H9 (cell line): ENCODE measurements at regions not wholly inside any gene's neighbourhood (a gene's known extent, or its start where the extent isn't known, plus 50 kb on each side); places are given as distances from the start of the nearest gene placed in this dataset.

Experiments used
- DNase-seq: peaks from one replicate; pipeline ENCODE4 v3.0.0-alpha.2; 2017
- H2AFZ ChIP-seq: one replicate; pipeline ENCODE4 v1.6.1; 2013; ENCODE audit warnings: mild to moderate bottlenecking, low read length, control low read depth, moderate library complexity
- H2AK5ac ChIP-seq: 2 replicates; pipeline ENCODE4 v1.6.1; 2013; ENCODE audit warnings: low read length, control low read depth, mixed read lengths; ENCODE audit not compliant: insufficient read length
- H2BK120ac ChIP-seq: one replicate; pipeline ENCODE4 v1.6.1; 2013; ENCODE audit warnings: low read depth, mild to moderate bottlenecking, low read length, control low read depth, inconsistent platforms; ENCODE audit not compliant: poor library complexity, severe bottlenecking
- H2BK12ac ChIP-seq: 2 replicates; pipeline ENCODE4 v1.6.1; 2013; ENCODE audit warnings: low read length, control low read depth, mixed read lengths, low read depth; ENCODE audit not compliant: insufficient read length
- H2BK15ac ChIP-seq: 2 replicates; pipeline ENCODE4 v1.6.1; 2013; ENCODE audit warnings: low read depth, low read length, control low read depth
- H2BK20ac ChIP-seq: one replicate; pipeline ENCODE4 v1.6.1; 2013; ENCODE audit warnings: low read depth, mild to moderate bottlenecking, low read length, control low read depth, inconsistent platforms; ENCODE audit not compliant: poor library complexity, severe bottlenecking
- H2BK5ac ChIP-seq: 2 replicates; pipeline ENCODE4 v1.6.1; 2013; ENCODE audit warnings: low read length, control low read depth, mixed read lengths; ENCODE audit not compliant: insufficient read length
- H3K14ac ChIP-seq: 2 replicates; pipeline ENCODE4 v1.6.1; 2013; ENCODE audit warnings: low read length, control low read depth; ENCODE audit not compliant: insufficient read depth
- H3K18ac ChIP-seq: 2 replicates; pipeline ENCODE4 v1.6.1; 2013; ENCODE audit warnings: low read depth, mild to moderate bottlenecking, mixed read lengths, low read length, control low read depth; ENCODE audit not compliant: insufficient read length
- H3K23ac ChIP-seq: 2 replicates; pipeline ENCODE4 v1.6.1; 2013; ENCODE audit warnings: low read length, control low read depth, mixed read lengths, low read depth; ENCODE audit not compliant: insufficient read length
- H3K23me2 ChIP-seq: 2 replicates; pipeline ENCODE4 v1.6.1; 2013; ENCODE audit warnings: low read depth, mild to moderate bottlenecking, mixed read lengths, low read length, control low read depth; ENCODE audit not compliant: insufficient read length, poor library complexity, severe bottlenecking
- H3K27ac ChIP-seq: 2 replicates; pipeline ENCODE4 v1.5.1; 2013; ENCODE audit warnings: low read length, control low read depth, mixed read lengths, low read depth; ENCODE audit not compliant: insufficient read length
- H3K27me3 ChIP-seq: 2 replicates; pipeline ENCODE4 v1.6.1; 2013; ENCODE audit warnings: low read length, control low read depth, inconsistent platforms; ENCODE audit not compliant: insufficient read depth
- H3K4ac ChIP-seq: 2 replicates; pipeline ENCODE4 v1.6.1; 2013; ENCODE audit warnings: low read depth, mild to moderate bottlenecking, control low read depth, inconsistent platforms, low read length, moderate library complexity
- H3K4me1 ChIP-seq: 2 replicates; pipeline ENCODE4 v1.6.1; 2013; ENCODE audit warnings: low read length, control low read depth, inconsistent platforms; ENCODE audit not compliant: insufficient read depth
- H3K4me2 ChIP-seq: 2 replicates; pipeline ENCODE4 v1.6.1; 2013; ENCODE audit warnings: low read length, control low read depth, mixed read lengths; ENCODE audit not compliant: insufficient read length, insufficient read depth
- H3K56ac ChIP-seq: 2 replicates; pipeline ENCODE4 v1.6.1; 2013; ENCODE audit warnings: low read depth, mild to moderate bottlenecking, mixed read lengths, low read length, control low read depth; ENCODE audit not compliant: insufficient read length
- H3K79me1 ChIP-seq: 2 replicates; pipeline ENCODE4 v1.6.1; 2013; ENCODE audit warnings: low read depth, mild to moderate bottlenecking, moderate library complexity, low read length, control low read depth, inconsistent platforms; ENCODE audit not compliant: insufficient read depth, poor library complexity, severe bottlenecking
- H3K79me2 ChIP-seq: 2 replicates; pipeline ENCODE4 v1.6.1; 2013; ENCODE audit warnings: low read length, control low read depth, inconsistent platforms; ENCODE audit not compliant: insufficient read depth
- H3K9ac ChIP-seq: 2 replicates; pipeline ENCODE4 v1.6.1; 2013; ENCODE audit warnings: low read length, control low read depth, mixed read lengths; ENCODE audit not compliant: insufficient read length; ENCODE audit errors: extremely low read depth
- H3K9me3 ChIP-seq: one replicate; pipeline ENCODE4 v1.6.1; 2013; ENCODE audit warnings: low read depth, low read length, inconsistent platforms; ENCODE audit not compliant: control insufficient read depth
- H3T11ph ChIP-seq: one replicate; pipeline ENCODE4 v1.6.1; 2013; ENCODE audit warnings: mild to moderate bottlenecking, low read length, control low read depth, inconsistent platforms
- H4K20me1 ChIP-seq: one replicate; pipeline ENCODE4 v1.6.1; 2013; ENCODE audit not compliant: control insufficient read depth, insufficient read length, insufficient read depth
- H4K5ac ChIP-seq: 2 replicates; pipeline ENCODE4 v1.6.1; 2013; ENCODE audit warnings: low read depth, mild to moderate bottlenecking, mixed read lengths, low read length, control low read depth; ENCODE audit not compliant: insufficient read length
- H4K8ac ChIP-seq: replicated peaks from 2 replicates; pipeline ENCODE4 v1.6.1; 2013; ENCODE audit warnings: low read length, control low read depth, mixed read lengths, low read depth; ENCODE audit not compliant: insufficient read length
- H4K91ac ChIP-seq: 2 replicates; pipeline ENCODE4 v1.6.1; 2013; ENCODE audit warnings: low read depth, mild to moderate bottlenecking, moderate library complexity, mixed read lengths, low read length, control low read depth; ENCODE audit not compliant: insufficient read length
- H3K27ac Mint-ChIP-seq, 3 experiments: 2 replicates in 2 of 3; 3 replicates in 1 of 3; pipeline ENCODE4 v1.8.0; 2020 to 2021; ENCODE audit warnings: mixed read lengths in 3 of 3, mild to moderate bottlenecking in 1 of 3, moderate library complexity in 1 of 3
- H3K27me3 Mint-ChIP-seq: 2 replicates; pipeline ENCODE4 v1.8.0; 2021; ENCODE audit warnings: low read depth, mild to moderate bottlenecking, moderate library complexity, mixed read lengths
- H3K36me3 Mint-ChIP-seq, 3 experiments: 2 replicates in 2 of 3; 3 replicates in 1 of 3; pipeline ENCODE4 v1.8.0; 2020 to 2021; ENCODE audit warnings: low read depth in 3 of 3, mixed read lengths in 3 of 3; ENCODE audit not compliant: insufficient read depth in 1 of 3
- H3K4me1 Mint-ChIP-seq, 2 experiments: 2 replicates each; pipeline ENCODE4 v1.8.0; 2020; ENCODE audit warnings: mixed read lengths in 2 of 2
- H3K4me3 Mint-ChIP-seq, 2 experiments: 2 replicates in 1 of 2; 3 replicates in 1 of 2; pipeline ENCODE4 v1.8.0; 2020 to 2021; ENCODE audit warnings: mild to moderate bottlenecking in 2 of 2, mixed read lengths in 2 of 2, moderate library complexity in 1 of 2
- H3K9me3 Mint-ChIP-seq, 2 experiments: 2 replicates in 1 of 2; 3 replicates in 1 of 2; pipeline ENCODE4 v1.8.0; 2020; ENCODE audit warnings: mild to moderate bottlenecking in 2 of 2, mixed read lengths in 2 of 2, moderate library complexity in 1 of 2
- WGBS: extraction: QIAGEN DNeasy Blood & Tissue Kit; methylation state at CpG from one replicate; pipeline ENCODE4 v1.1.7; 2013; ENCODE audit warnings: missing lambda C conversion rate, low lambda C conversion rate, mixed read lengths; ENCODE audit not compliant: insufficient read length; ENCODE audit errors: extremely low coverage; 5-methylcytosine and 5-hydroxymethylcytosine counted together
- TF ChIP-seq, protein P1 (sequence below): fragments of 200-600 bp; sonication (generic); conservative IDR thresholded peaks from 3 replicates; pipeline ENCODE4 v1.8.0; 2021; ENCODE audit warnings: antibody characterized with exemption, mild to moderate bottlenecking

DNA sequence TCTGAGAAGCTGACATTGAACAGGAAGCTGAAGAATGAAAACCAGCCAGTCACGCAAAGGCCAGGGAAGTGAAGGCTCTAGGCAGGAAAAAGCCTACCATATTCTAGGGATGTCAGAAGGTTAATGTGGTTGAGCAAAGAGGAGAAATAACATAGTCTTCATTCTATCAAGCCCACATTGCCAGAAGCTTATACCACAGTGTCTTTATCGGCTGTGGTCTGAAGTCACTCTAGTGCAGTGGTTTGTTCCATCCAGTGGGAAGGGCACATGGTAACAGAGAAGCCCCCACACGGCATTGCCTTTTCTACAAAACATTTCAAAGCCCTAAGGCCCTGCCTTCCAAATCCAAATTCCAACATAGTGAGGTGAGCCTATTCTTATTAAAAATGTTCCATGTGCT, 311.3 kb downstream of the TNS1 start:
- TF ChIP-seq, protein P1, sequence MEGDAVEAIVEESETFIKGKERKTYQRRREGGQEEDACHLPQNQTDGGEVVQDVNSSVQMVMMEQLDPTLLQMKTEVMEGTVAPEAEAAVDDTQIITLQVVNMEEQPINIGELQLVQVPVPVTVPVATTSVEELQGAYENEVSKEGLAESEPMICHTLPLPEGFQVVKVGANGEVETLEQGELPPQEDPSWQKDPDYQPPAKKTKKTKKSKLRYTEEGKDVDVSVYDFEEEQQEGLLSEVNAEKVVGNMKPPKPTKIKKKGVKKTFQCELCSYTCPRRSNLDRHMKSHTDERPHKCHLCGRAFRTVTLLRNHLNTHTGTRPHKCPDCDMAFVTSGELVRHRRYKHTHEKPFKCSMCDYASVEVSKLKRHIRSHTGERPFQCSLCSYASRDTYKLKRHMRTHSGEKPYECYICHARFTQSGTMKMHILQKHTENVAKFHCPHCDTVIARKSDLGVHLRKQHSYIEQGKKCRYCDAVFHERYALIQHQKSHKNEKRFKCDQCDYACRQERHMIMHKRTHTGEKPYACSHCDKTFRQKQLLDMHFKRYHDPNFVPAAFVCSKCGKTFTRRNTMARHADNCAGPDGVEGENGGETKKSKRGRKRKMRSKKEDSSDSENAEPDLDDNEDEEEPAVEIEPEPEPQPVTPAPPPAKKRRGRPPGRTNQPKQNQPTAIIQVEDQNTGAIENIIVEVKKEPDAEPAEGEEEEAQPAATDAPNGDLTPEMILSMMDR, result no peak
- whole genome bisulfite sequencing, result no CpG with 5 or more reads among the region's 3 CpGs
- Histone ChIP-seq H3K56ac (no peak overlapping the region), H3T11ph (no peak overlapping the region), H3K4me1 (no peaks in the 10 kb centered on the region), H3K18ac (no peak overlapping the region), H3K23me2 (no peaks in the 10 kb centered on the region), H3K79me1 (no peaks in the 10 kb centered on the region), H2BK20ac (no peak overlapping the region), H3K4ac (no peak overlapping the region), H3K79me2 (no peaks in the 10 kb centered on the region), H3K9ac (no peak overlapping the region), H2BK12ac (no peak overlapping the region), H3K27ac (no peak overlapping the region), H4K5ac (no peak overlapping the region), H4K91ac (no peak overlapping the region), H4K8ac (no peak overlapping the region), H3K4me2 (no peak overlapping the region), H2AFZ (no peak overlapping the region), H3K27me3 (no peaks in the 10 kb centered on the region), H2BK15ac (no peak overlapping the region), H3K9me3 (no peaks in the 10 kb centered on the region), H2AK5ac (no peak overlapping the region), H3K14ac (no peak overlapping the region), H2BK120ac (no peak overlapping the region), H4K20me1 (no peaks in the 10 kb centered on the region), H3K23ac (no peak overlapping the region), H2BK5ac (no peak overlapping the region)
- no peaks in the 10 kb centered on the region; a peak in 2 of 5 replicates for H3K9me3 Mint-ChIP-seq
- peaks cover 23% of the 10 kb centered on the region for H3K27me3 Mint-ChIP-seq
- H3K36me3 Mint-ChIP-seq, result no peaks in the 10 kb centered on the region
- no peak for DNase-seq
- H3K4me3 Mint-ChIP-seq, result no peak overlapping the region
- peaks cover 2 to 6% of the 10 kb centered on the region in 2 experiments; a peak in 3 of 4 replicates for H3K4me1 Mint-ChIP-seq
- no peak overlapping the region for H3K27ac Mint-ChIP-seq
